Neural cell (in vitro differentiated cells): ENCODE measurements at regions not wholly inside any gene's neighbourhood (a gene's known extent, or its start where the extent isn't known, plus 50 kb on each side); places are given as distances from the start of the nearest gene placed in this dataset.
A peak's percentile ranks its signal among the peaks of the same experiment; 100 is the strongest.

Experiments
- H2AFZ ChIP-seq: fragments of 200-600, 300-800 bp; sonication (generic), shearing (Covaris generic); 2 replicates; pipeline ENCODE4 v1.6.0; 2014; ENCODE audit warnings: low read depth, mild to moderate bottlenecking, antibody characterized with exemption, low read length, moderate library complexity
- H3F3A ChIP-seq: fragments of 200-600 bp; shearing (Covaris generic); 2 replicates; pipeline ENCODE4 v1.6.1; 2016; ENCODE audit warnings: mild to moderate bottlenecking, moderate library complexity, mixed read lengths, antibody characterized with exemption, low read length; ENCODE audit not compliant: insufficient read depth, poor library complexity, severe bottlenecking
- H3K27ac ChIP-seq: fragments of 200-600, 300-800 bp; sonication (generic), shearing (Covaris generic); 2 replicates; pipeline ENCODE4 v1.5.1; 2014; ENCODE audit warnings: mild to moderate bottlenecking, low read length, moderate library complexity
- H3K27me3 ChIP-seq: fragments of 300-800, 200-600 bp; sonication (generic), shearing (Covaris generic); 2 replicates; pipeline ENCODE4 v1.6.0; 2014; ENCODE audit warnings: mild to moderate bottlenecking, low read depth, low read length, moderate library complexity; ENCODE audit not compliant: insufficient read depth
- H3K36me3 ChIP-seq: fragments of 300-800, 200-600 bp; sonication (generic), shearing (Covaris generic); 2 replicates; pipeline ENCODE4 v1.5.1; 2014; ENCODE audit warnings: mild to moderate bottlenecking, antibody characterized with exemption, low read length, moderate library complexity; ENCODE audit not compliant: insufficient read depth
- H3K4me2 ChIP-seq: fragments of 300-800, 200-600 bp; sonication (generic), shearing (Covaris generic); 2 replicates; pipeline ENCODE4 v1.6.0; 2014; ENCODE audit warnings: mild to moderate bottlenecking, low read length
- H3K4me3 ChIP-seq: fragments of 300-800, 200-600 bp; sonication (generic), shearing (Covaris generic); 2 replicates; pipeline ENCODE4 v1.5.1; 2014; ENCODE audit warnings: mild to moderate bottlenecking, low read length, moderate library complexity
- H3K79me2 ChIP-seq: fragments of 200-600 bp; shearing (Covaris generic); replicated peaks from 2 replicates; pipeline ENCODE4 v1.6.0; 2014; ENCODE audit warnings: mild to moderate bottlenecking, low read length, moderate library complexity; ENCODE audit not compliant: insufficient read depth
- H3K9ac ChIP-seq: fragments of 300-800, 200-600 bp; sonication (generic), shearing (Covaris generic); 2 replicates; pipeline ENCODE4 v1.6.1; 2016; ENCODE audit warnings: mild to moderate bottlenecking, low read length, mixed read lengths
- H3K9me2 ChIP-seq: fragments of 200-600 bp; shearing (Covaris generic); 2 replicates; pipeline ENCODE4 v1.6.1; 2016; ENCODE audit warnings: mild to moderate bottlenecking, low read length, mixed read lengths; ENCODE audit not compliant: insufficient read depth
- H3K9me3 ChIP-seq: fragments of 200-600, 300-800 bp; sonication (generic), shearing (Covaris generic); 2 replicates; pipeline ENCODE4 v1.6.1; 2016; ENCODE audit warnings: mild to moderate bottlenecking, mixed run types, low read length, moderate library complexity, mixed read lengths
- H4K20me1 ChIP-seq: fragments of 200-600 bp; shearing (Covaris generic); 2 replicates; pipeline ENCODE4 v1.6.1; 2016; ENCODE audit warnings: mild to moderate bottlenecking, mixed run types; ENCODE audit not compliant: insufficient read depth
- CTCF ChIP-seq: fragments of 450-650 bp; IDR thresholded peaks from 2 replicates; pipeline ENCODE4 v1.5.1; 2014; ENCODE audit warnings: antibody characterized with exemption, mild to moderate bottlenecking, moderate library complexity; ENCODE audit not compliant: poor library complexity, severe bottlenecking
- EP300 ChIP-seq: fragments of 450-650 bp; conservative IDR thresholded peaks from 2 replicates; pipeline ENCODE4 v1.6.1; 2014; ENCODE audit warnings: antibody characterized with exemption, mild to moderate bottlenecking, moderate library complexity; ENCODE audit not compliant: poor library complexity, severe bottlenecking
- EZH2 ChIP-seq: fragments of 200-600, 300-800 bp; shearing (Covaris generic), sonication (generic); IDR thresholded peaks from 2 replicates; pipeline ENCODE4 v1.6.1; 2014; ENCODE audit warnings: antibody characterized with exemption, low read length, borderline replicate concordance, mild to moderate bottlenecking; ENCODE audit not compliant: insufficient read depth, poor library complexity, severe bottlenecking
- MXI1 ChIP-seq: fragments of 450-650 bp; conservative IDR thresholded peaks from 2 replicates; pipeline ENCODE4 v1.6.1; 2014; ENCODE audit warnings: antibody characterized with exemption, mild to moderate bottlenecking; ENCODE audit not compliant: poor library complexity, severe bottlenecking
- POLR2AphosphoS5 ChIP-seq: IDR thresholded peaks from 2 replicates; pipeline ENCODE4 v1.6.1; 2012
- RAD21 ChIP-seq: fragments of 450-650 bp; conservative IDR thresholded peaks from 2 replicates; pipeline ENCODE4 v1.6.1; 2014; ENCODE audit warnings: antibody characterized with exemption, mild to moderate bottlenecking, moderate library complexity
- REST ChIP-seq: IDR thresholded peaks from 2 replicates; pipeline ENCODE4 v1.6.1; 2012; ENCODE audit warnings: borderline replicate concordance
- SMC3 ChIP-seq: fragments of 450-650 bp; conservative IDR thresholded peaks from 2 replicates; pipeline ENCODE4 v1.6.1; 2014; ENCODE audit warnings: antibody characterized with exemption, mild to moderate bottlenecking, moderate library complexity; ENCODE audit not compliant: poor library complexity
- TAF1 ChIP-seq: IDR thresholded peaks from 2 replicates; pipeline ENCODE4 v1.6.1; 2012; ENCODE audit warnings: low read depth

GRCh38 chr21:18518054-18518481 lies 114.5 kb upstream of the TMPRSS15 start:
- Histone ChIP-seq H3K9me2 (no peaks in the 10 kb centered on the region), H3K4me3 (peak overlapping the region; percentile 54), H3K27me3 (no peaks in the 10 kb centered on the region), H3K36me3 (no peaks in the 10 kb centered on the region), H3K4me2 (peak overlapping the region; percentile 25), H3K27ac (peak overlapping the region; percentile 66), H3K79me2 (no peaks in the 10 kb centered on the region), H3F3A (peaks cover 3% of the 10 kb centered on the region), H3K9me3 (no peaks in the 10 kb centered on the region), H2AFZ (peak overlapping the region; percentile 1), H4K20me1 (no peaks in the 10 kb centered on the region), H3K9ac (peak overlapping the region; percentile 0)
- TF ChIP-seq CTCF (no peak), EP300 (peak; percentile 92), REST (peak; percentile 97), EZH2 (no peak), TAF1 (no peak), SMC3 (peak; percentile 7), RAD21 (peak; percentile 27), POLR2AphosphoS5 (peak; percentile 96), MXI1 (peak; percentile 62)

DNA sequence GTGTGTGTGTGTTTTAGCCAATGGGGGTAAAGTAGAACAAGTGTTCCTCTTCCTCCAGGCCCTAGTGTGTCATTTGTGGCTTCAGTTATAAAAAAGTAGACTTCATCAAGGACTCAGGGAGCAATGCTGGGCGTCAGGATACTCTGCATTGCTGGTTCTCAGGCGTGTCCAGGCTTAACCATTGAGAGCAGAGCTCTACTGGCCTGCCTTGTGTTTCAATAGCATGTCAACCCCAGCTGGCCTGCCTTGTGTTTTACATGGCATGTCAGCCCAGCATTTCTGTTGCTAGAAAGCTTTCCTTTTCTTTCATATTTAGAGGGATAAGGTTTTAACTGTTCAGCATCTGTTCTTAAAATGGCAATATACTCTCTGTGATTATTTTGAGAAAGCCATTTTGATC lies 117.6 kb upstream of the TMPRSS15 start:
- Histone ChIP-seq H3K27ac (no peak overlapping the region), H2AFZ (no peak overlapping the region), H4K20me1 (no peaks in the 10 kb centered on the region), H3K9me3 (no peaks in the 10 kb centered on the region), H3K4me2 (no peak overlapping the region), H3K36me3 (no peaks in the 10 kb centered on the region), H3F3A (peaks cover 11% of the 10 kb centered on the region), H3K9me2 (no peaks in the 10 kb centered on the region), H3K4me3 (no peak overlapping the region), H3K9ac (no peak overlapping the region), H3K27me3 (no peaks in the 10 kb centered on the region), H3K79me2 (no peaks in the 10 kb centered on the region)
- no peak for TF ChIP-seq CTCF
- TF ChIP-seq EZH2: no peak
- no peak for TF ChIP-seq REST
- no peak for TF ChIP-seq RAD21
- TF ChIP-seq POLR2AphosphoS5: no peak
- no peak for TF ChIP-seq MXI1
- TF ChIP-seq EP300: no peak
- no peak for TF ChIP-seq TAF1
- no peak for TF ChIP-seq SMC3
